DND-41 (cell line): ENCODE measurements at regions not wholly inside any gene's neighbourhood (a gene's known extent, or its start where the extent isn't known, plus 50 kb on each side); places are given as distances from the start of the nearest gene placed in this dataset.

ENCODE experiments used
- EZH2 ChIP-seq: IDR thresholded peaks from 3 replicates; pipeline ENCODE4 v1.6.1; 2012; ENCODE audit warnings: borderline replicate concordance, low read depth, mild to moderate bottlenecking, moderate library complexity, low read length, inconsistent platforms; ENCODE audit not compliant: severe bottlenecking
- TF ChIP-seq, protein P1 (sequence below): IDR thresholded peaks from 2 replicates; pipeline ENCODE4 v1.5.1; 2012; ENCODE audit warnings: borderline replicate concordance, low read length, moderate library complexity, mild to moderate bottlenecking; ENCODE audit not compliant: poor library complexity, severe bottlenecking; ENCODE audit errors: extremely low read depth

DNA sequence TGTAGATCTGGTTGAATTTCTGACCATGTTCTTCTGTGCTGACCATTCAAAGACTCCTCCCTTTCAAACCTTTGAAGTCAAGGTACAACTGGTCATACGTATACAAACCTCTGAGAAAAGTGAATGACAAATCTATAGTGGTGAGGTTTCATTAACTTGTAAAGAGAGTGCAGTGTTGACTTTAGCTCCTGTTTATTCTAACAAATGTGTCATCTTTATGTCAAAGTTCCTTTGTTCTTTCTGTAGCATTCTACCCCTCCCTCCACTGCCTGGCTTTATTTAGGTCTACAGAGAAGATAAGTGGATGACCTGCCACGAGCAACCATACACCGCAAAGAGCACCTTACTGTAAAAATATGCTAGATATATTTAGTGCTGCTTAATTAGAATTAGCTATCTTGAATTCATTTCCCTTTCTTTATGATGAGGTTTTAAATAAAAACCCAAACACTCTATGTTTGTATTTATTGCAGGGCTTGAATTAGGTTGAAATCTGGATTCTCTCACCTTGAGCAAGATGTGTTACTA, 520.0 kb upstream of the CDH11 start:
- TF ChIP-seq, protein P1, sequence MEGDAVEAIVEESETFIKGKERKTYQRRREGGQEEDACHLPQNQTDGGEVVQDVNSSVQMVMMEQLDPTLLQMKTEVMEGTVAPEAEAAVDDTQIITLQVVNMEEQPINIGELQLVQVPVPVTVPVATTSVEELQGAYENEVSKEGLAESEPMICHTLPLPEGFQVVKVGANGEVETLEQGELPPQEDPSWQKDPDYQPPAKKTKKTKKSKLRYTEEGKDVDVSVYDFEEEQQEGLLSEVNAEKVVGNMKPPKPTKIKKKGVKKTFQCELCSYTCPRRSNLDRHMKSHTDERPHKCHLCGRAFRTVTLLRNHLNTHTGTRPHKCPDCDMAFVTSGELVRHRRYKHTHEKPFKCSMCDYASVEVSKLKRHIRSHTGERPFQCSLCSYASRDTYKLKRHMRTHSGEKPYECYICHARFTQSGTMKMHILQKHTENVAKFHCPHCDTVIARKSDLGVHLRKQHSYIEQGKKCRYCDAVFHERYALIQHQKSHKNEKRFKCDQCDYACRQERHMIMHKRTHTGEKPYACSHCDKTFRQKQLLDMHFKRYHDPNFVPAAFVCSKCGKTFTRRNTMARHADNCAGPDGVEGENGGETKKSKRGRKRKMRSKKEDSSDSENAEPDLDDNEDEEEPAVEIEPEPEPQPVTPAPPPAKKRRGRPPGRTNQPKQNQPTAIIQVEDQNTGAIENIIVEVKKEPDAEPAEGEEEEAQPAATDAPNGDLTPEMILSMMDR, result no peak
- no peak for TF ChIP-seq EZH2
